Endothelial cell of umbilical vein (primary cell): ENCODE measurements at regions not wholly inside any gene's neighbourhood (a gene's known extent, or its start where the extent isn't known, plus 50 kb on each side); places are given as distances from the start of the nearest gene placed in this dataset.

ENCODE experiments used
- BruUV-seq: library from RNA; stranded (reverse); fragments of 400-500 nt; replicated peaks from 2 replicates; lab custom pipeline; 2021; lab: Mats Ljungman, UMichigan
- CTCF ChIA-PET: fragments of 300-600, 350-600 bp; sonication (Branson Sonifier 250); formaldehyde crosslinking; loops from one replicate; lab custom pipeline; 2021; ENCODE audit warnings: antibody characterized with exemption, inconsistent platforms; lab: Charles Lee
- POLR2A ChIA-PET: fragments of 300-600, 350-600 bp; sonication (Branson Sonifier 250); formaldehyde crosslinking; loops from one replicate; lab custom pipeline; 2021; ENCODE audit warnings: antibody characterized with exemption, inconsistent platforms; lab: Charles Lee
- DNase-seq: peaks from one replicate; pipeline ENCODE4 v3.0.0-alpha.2; 2011; ENCODE audit warnings: low read depth, low spot score
- FAIRE-seq: peaks from 2 replicates; lab custom pipeline; 2011; peaks lifted over from hg19 to GRCh38; lab: Jason Lieb, UNC
- H2AFZ ChIP-seq: 2 replicates; pipeline ENCODE4 v1.6.0; 2012; ENCODE audit warnings: low read depth, low read length, control low read depth, inconsistent platforms
- H3K27ac ChIP-seq: 2 replicates; pipeline ENCODE4 v1.5.1; 2011; ENCODE audit warnings: low read depth, mild to moderate bottlenecking, control low read depth, low read length, moderate library complexity; ENCODE audit not compliant: insufficient read depth
- H3K27me3 ChIP-seq, 2 experiments: 2 replicates each; pipeline versions ENCODE4 v1.6.0 to v1.6.1; 2011; ENCODE audit warnings: low read length in 2 of 2, mixed read lengths in 1 of 2; ENCODE audit not compliant: control insufficient read depth in 2 of 2, insufficient read depth in 2 of 2
- H3K36me3 ChIP-seq, 2 experiments: 2 replicates in 1 of 2; 3 replicates in 1 of 2; pipeline ENCODE4 v1.5.1; 2011; ENCODE audit warnings: low read length in 2 of 2, mild to moderate bottlenecking in 1 of 2, moderate library complexity in 1 of 2; ENCODE audit not compliant: control insufficient read depth in 2 of 2, insufficient read depth in 2 of 2; ENCODE audit errors: extremely low read depth in 1 of 2
- H3K4me1 ChIP-seq: 3 replicates; pipeline ENCODE4 v1.5.1; 2011; ENCODE audit warnings: mild to moderate bottlenecking, low read length; ENCODE audit not compliant: control insufficient read depth, insufficient read depth; ENCODE audit errors: extremely low read depth
- H3K4me2 ChIP-seq: 2 replicates; pipeline ENCODE4 v1.6.1; 2011; ENCODE audit warnings: low read length, control low read depth, mixed read lengths; ENCODE audit not compliant: insufficient read depth
- H3K4me3 ChIP-seq, 3 experiments: fragments of 200-600 bp in 1 of 3; sonication (generic), shearing (Covaris generic) in 1 of 3; replicated peaks in 1 of 3; 2 replicates each; pipeline ENCODE4 v1.5.1; 2011 to 2016; ENCODE audit warnings: control low read depth in 3 of 3, low read length in 3 of 3, mild to moderate bottlenecking in 2 of 3, inconsistent platforms in 1 of 3, low read depth in 1 of 3, moderate library complexity in 1 of 3; ENCODE audit not compliant: insufficient read depth in 1 of 3
- H3K79me2 ChIP-seq: 2 replicates; pipeline ENCODE4 v1.6.0; 2012; ENCODE audit warnings: low read length, inconsistent platforms; ENCODE audit not compliant: control insufficient read depth, insufficient read depth
- H3K9ac ChIP-seq: replicated peaks from 2 replicates; pipeline ENCODE3; 2011; ENCODE audit warnings: low read length, control low read depth; ENCODE audit not compliant: insufficient read depth; ENCODE audit errors: extremely low read depth
- H3K9me1 ChIP-seq: replicated peaks from 3 replicates; pipeline ENCODE4 v1.6.0; 2011; ENCODE audit warnings: mild to moderate bottlenecking, low read length; ENCODE audit not compliant: control insufficient read depth, insufficient read depth; ENCODE audit errors: extremely low read depth
- H3K9me3 ChIP-seq: replicated peaks from 2 replicates; pipeline ENCODE4 v1.5.1; 2012; ENCODE audit warnings: low read length, inconsistent platforms; ENCODE audit not compliant: control insufficient read depth, insufficient read depth
- H4K20me1 ChIP-seq: replicated peaks from 2 replicates; pipeline ENCODE3; 2011; ENCODE audit warnings: mild to moderate bottlenecking, low read length; ENCODE audit not compliant: control insufficient read depth, insufficient read depth; ENCODE audit errors: extremely low read depth
- EZH2 ChIP-seq: IDR thresholded peaks from 2 replicates; pipeline ENCODE4 v1.6.1; 2012; ENCODE audit warnings: borderline replicate concordance, low read depth, mild to moderate bottlenecking, moderate library complexity, low read length, inconsistent platforms; ENCODE audit not compliant: severe bottlenecking
- FOS ChIP-seq: IDR thresholded peaks from 2 replicates; pipeline ENCODE4 v1.6.1; 2011; ENCODE audit warnings: mild to moderate bottlenecking, low read length, moderate library complexity, borderline replicate concordance; ENCODE audit not compliant: insufficient read depth
- GATA2 ChIP-seq: IDR thresholded peaks from 2 replicates; pipeline ENCODE4 v1.7.0; 2011; ENCODE audit warnings: low read depth, mild to moderate bottlenecking, moderate library complexity, mixed read lengths, low read length; ENCODE audit not compliant: insufficient read length, insufficient read depth
- JUN ChIP-seq: IDR thresholded peaks from 2 replicates; pipeline ENCODE4 v1.6.1; 2011; ENCODE audit warnings: borderline replicate concordance, low read depth; ENCODE audit not compliant: insufficient read length, insufficient read depth
- MYC ChIP-seq: IDR thresholded peaks from one replicate; pipeline ENCODE4 v1.6.1; 2011; ENCODE audit warnings: mild to moderate bottlenecking, low read depth, low read length
- POLR2A ChIP-seq: IDR thresholded peaks from 2 replicates; pipeline ENCODE4 v1.6.1; 2012; ENCODE audit warnings: low read depth, mild to moderate bottlenecking, control low read depth, low read length
- POLR2AphosphoS5 ChIP-seq: IDR thresholded peaks from 2 replicates; pipeline ENCODE4 v1.6.1; 2012; ENCODE audit warnings: low read depth, mild to moderate bottlenecking, control low read depth, low read length, moderate library complexity; ENCODE audit not compliant: insufficient read depth
- dilution Hi-C: fragments of 300-500 bp; cut with MboI; formaldehyde crosslinking; loops from one replicate; pipeline ENCODE4 v1.15.0; 2019; ENCODE audit warnings: low sequenced_read_pairs; ENCODE audit not compliant: extremely low pct_ligation_motif_present
- intact Hi-C: fragments of 100-400 bp; cut with micrococcal nuclease; formaldehyde crosslinking; loops from one replicate; pipeline ENCODE4 v1.10.0; 2022
- TF ChIP-seq, protein P1 (sequence below), 2 donors: IDR thresholded peaks; 1 replicate in 1 of 2; 2 replicates in 1 of 2; pipeline ENCODE4 v1.5.1; 2011; ENCODE audit warnings: low read length in 2 of 2, mild to moderate bottlenecking in 2 of 2, moderate library complexity in 2 of 2, control low read depth in 1 of 2, inconsistent platforms in 1 of 2, low read depth in 1 of 2; ENCODE audit not compliant: insufficient read depth in 1 of 2; ENCODE audit errors: extremely low read depth in 1 of 2
- TF ChIP-seq, protein P2 (sequence below): IDR thresholded peaks from 2 replicates; pipeline ENCODE4 v1.6.1; 2011; ENCODE audit not compliant: insufficient read depth, insufficient read length

DNA sequence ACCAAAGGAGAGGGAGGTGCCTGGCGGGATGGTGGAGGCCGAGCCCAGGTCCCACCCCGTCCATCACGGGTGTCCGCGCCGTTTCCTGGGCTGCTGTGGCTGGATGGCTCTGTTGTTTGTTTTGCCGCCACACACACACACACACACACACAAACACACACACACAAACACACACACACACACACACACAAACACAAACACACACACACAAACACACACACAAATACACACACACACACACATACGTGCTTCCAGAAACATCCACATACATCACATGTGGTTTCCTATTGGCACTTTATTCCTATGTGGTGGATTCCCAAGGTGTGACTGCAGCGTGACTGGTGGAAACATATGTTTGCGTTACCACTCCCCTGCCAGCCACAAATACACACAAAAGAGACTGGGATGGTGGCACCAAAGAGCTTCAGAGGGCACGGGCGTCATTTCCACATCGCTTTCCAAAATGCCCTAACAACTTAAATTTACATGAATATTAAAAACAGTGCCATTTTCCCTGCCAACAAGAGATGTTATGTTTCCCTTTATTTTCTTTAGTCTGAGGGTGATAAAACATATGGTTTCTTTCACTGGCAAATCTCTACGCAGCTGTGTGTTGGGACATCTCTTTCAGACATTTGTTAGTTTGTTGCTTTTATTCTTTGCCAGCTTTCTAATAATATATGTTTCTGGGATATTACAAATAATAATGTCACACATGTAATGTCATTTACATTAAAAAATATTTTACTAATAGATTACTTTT lies 356.8 kb downstream of the BRD1 start:
- H4K20me1 ChIP-seq, result no peaks in the 10 kb centered on the region

More for the DNA sequence above, 356.8 kb downstream of the BRD1 start:
- H2AFZ ChIP-seq, result no peak overlapping the region
- dilution Hi-C loops (no loop called here), intact Hi-C loops (no loop called here)
- no peaks in the 10 kb centered on the region for H3K79me2 ChIP-seq
- no TSS peak for BruUV-seq
- no peak overlapping the region for H3K27ac ChIP-seq
- peaks cover 4% of the 10 kb centered on the region for H3K9me3 ChIP-seq
- no peaks in the 10 kb centered on the region for H3K27me3 ChIP-seq
- no peaks in the 10 kb centered on the region for H3K36me3 ChIP-seq
- no peak overlapping the region for H3K9ac ChIP-seq
- TF ChIP-seq POLR2AphosphoS5 (no peak), EZH2 (no peak), FOS (no peak), POLR2A (no peak), GATA2 (no peak), MYC (no peak), JUN (no peak)
- TF ChIP-seq, protein P1, sequence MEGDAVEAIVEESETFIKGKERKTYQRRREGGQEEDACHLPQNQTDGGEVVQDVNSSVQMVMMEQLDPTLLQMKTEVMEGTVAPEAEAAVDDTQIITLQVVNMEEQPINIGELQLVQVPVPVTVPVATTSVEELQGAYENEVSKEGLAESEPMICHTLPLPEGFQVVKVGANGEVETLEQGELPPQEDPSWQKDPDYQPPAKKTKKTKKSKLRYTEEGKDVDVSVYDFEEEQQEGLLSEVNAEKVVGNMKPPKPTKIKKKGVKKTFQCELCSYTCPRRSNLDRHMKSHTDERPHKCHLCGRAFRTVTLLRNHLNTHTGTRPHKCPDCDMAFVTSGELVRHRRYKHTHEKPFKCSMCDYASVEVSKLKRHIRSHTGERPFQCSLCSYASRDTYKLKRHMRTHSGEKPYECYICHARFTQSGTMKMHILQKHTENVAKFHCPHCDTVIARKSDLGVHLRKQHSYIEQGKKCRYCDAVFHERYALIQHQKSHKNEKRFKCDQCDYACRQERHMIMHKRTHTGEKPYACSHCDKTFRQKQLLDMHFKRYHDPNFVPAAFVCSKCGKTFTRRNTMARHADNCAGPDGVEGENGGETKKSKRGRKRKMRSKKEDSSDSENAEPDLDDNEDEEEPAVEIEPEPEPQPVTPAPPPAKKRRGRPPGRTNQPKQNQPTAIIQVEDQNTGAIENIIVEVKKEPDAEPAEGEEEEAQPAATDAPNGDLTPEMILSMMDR (IDR thresholded peaks at IDR 0.05; ENCODE audit: extremely low read depth in 1 of 2, insufficient read depth in 1 of 2, low read depth in 1 of 2, low read length in 2 of 2), result no peak
- TF ChIP-seq, protein P2, sequence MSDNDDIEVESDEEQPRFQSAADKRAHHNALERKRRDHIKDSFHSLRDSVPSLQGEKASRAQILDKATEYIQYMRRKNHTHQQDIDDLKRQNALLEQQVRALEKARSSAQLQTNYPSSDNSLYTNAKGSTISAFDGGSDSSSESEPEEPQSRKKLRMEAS, result no peak
- no peaks in the 10 kb centered on the region for H3K4me1 ChIP-seq
- no peak overlapping the region for H3K4me2 ChIP-seq
- FAIRE-seq (no peak), DNase-seq (no peak)
- no peak overlapping the region for H3K4me3 ChIP-seq
- ChIA-PET CTCF (no interaction called here), POLR2A (no interaction called here)
- no peaks in the 10 kb centered on the region for H3K9me1 ChIP-seq
